Suprapubic skin (tissue), 4 donors: ENCODE measurements at regions not wholly inside any gene's neighbourhood (a gene's known extent, or its start where the extent isn't known, plus 50 kb on each side); places are given as distances from the start of the nearest gene placed in this dataset.

Experiments used
- CTCF ChIP-seq, 2 donors: fragments of 200-600 bp in 1 of 2; fragments of 450-650 bp in 1 of 2; sonication (generic) in 1 of 2; IDR thresholded peaks; one replicate each; pipeline ENCODE4 v1.5.1; 2016 to 2019; ENCODE audit warnings: antibody characterized with exemption in 2 of 2, mild to moderate bottlenecking in 1 of 2, moderate library complexity in 1 of 2
- EP300 ChIP-seq: sonication (generic); formaldehyde crosslinking; IDR thresholded peaks from one replicate; pipeline ENCODE4 v1.6.1; 2017; ENCODE audit warnings: antibody characterized with exemption
- POLR2A ChIP-seq, 2 donors: fragments of 450-650 bp; IDR thresholded peaks; one replicate each; pipeline ENCODE4 v1.6.1; 2017; ENCODE audit warnings: antibody characterized with exemption in 2 of 2, mild to moderate bottlenecking in 2 of 2, moderate library complexity in 2 of 2
- POLR2AphosphoS5 ChIP-seq, 3 donors: sonication (generic); formaldehyde crosslinking; IDR thresholded peaks; one replicate each; pipeline ENCODE4 v1.6.1; 2017; ENCODE audit warnings: antibody characterized with exemption in 3 of 3

- TF ChIP-seq CTCF (IDR thresholded peaks at IDR 0.05) (no peak), POLR2A (IDR thresholded peaks at IDR 0.05) (no peak), POLR2AphosphoS5 (IDR thresholded peaks at IDR 0.05) (no peak), EP300 (no peak)
Measured at GRCh38 chr2:76668279-76668678, 853.9 kb downstream of the LRRTM4 start.
